HUES64 (cell line): ENCODE measurements at regions not wholly inside any gene's neighbourhood (a gene's known extent, or its start where the extent isn't known, plus 50 kb on each side); places are given as distances from the start of the nearest gene placed in this dataset.

Source experiments
- H3K27ac ChIP-seq: 2 replicates; pipeline ENCODE4 v1.7.0; 2013; ENCODE audit warnings: low read depth, low read length, inconsistent platforms
- H3K27me3 ChIP-seq: 2 replicates; pipeline ENCODE4 v1.6.1; 2013; ENCODE audit warnings: mild to moderate bottlenecking, low read length; ENCODE audit not compliant: insufficient read depth
- H3K36me3 ChIP-seq: 2 replicates; pipeline ENCODE4 v1.6.1; 2013; ENCODE audit warnings: mild to moderate bottlenecking, low read length; ENCODE audit not compliant: insufficient read depth
- H3K4me1 ChIP-seq: 2 replicates; pipeline ENCODE4 v1.6.1; 2013; ENCODE audit warnings: mild to moderate bottlenecking, low read length, moderate library complexity; ENCODE audit not compliant: insufficient read depth
- H3K4me3 ChIP-seq: 2 replicates; pipeline ENCODE4 v1.5.1; 2013; ENCODE audit warnings: mild to moderate bottlenecking, low read length, moderate library complexity
- H3K9ac ChIP-seq: 2 replicates; pipeline ENCODE4 v1.6.1; 2013; ENCODE audit warnings: mild to moderate bottlenecking, low read depth, low read length
- H3K9me3 ChIP-seq: 2 replicates; pipeline ENCODE4 v1.6.1; 2013; ENCODE audit warnings: low read depth, low read length; ENCODE audit not compliant: insufficient read depth
- WGBS: fragments of 150-250, 120-280 bp; methylation state at CpG from one replicate; pipeline ENCODE4 v1.1.7; 2013; ENCODE audit warnings: missing lambda C conversion rate; 5-methylcytosine and 5-hydroxymethylcytosine counted together

DNA sequence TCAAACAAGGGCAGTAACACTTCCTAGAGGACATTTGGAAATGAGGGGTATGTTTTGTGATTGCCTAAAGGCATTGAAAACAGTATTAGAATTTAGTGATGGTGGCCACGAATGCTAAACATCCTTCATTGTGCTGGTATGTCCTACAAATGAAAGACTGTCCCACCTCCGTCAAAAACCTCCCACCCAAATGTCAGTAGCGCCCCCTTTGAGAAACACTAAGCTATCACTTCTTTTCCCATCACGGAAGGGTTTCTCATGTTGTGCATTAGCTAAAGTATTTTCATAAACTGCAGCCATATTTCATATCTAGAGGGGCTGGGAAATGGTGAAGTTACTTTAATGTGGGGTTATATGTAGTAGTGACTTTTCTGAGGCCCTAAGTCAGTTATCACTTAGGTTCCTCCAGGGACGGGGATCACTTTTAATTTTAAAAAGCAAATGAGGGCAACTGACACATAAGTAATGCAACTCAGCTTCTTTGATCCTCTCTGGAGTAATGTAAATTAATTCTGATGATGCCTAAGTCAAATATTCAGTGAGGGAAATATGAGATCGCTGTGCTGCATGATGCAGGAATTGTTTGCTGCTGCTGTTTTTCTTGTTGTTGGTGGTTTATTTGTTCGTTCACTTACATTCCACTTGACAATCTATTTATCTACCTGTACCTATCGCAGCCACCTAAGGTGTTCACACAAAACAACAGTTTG is 1403.4 kb upstream of the TENM4 start:
- 91% methylated on average over 7 of the region's 8 CpGs for WGBS
- Histone ChIP-seq H3K36me3 (no peaks in the 10 kb centered on the region), H3K27me3 (no peaks in the 10 kb centered on the region), H3K4me1 (no peaks in the 10 kb centered on the region), H3K27ac (no peak overlapping the region), H3K9ac (no peak overlapping the region), H3K9me3 (no peaks in the 10 kb centered on the region), H3K4me3 (no peak overlapping the region)

DNA sequence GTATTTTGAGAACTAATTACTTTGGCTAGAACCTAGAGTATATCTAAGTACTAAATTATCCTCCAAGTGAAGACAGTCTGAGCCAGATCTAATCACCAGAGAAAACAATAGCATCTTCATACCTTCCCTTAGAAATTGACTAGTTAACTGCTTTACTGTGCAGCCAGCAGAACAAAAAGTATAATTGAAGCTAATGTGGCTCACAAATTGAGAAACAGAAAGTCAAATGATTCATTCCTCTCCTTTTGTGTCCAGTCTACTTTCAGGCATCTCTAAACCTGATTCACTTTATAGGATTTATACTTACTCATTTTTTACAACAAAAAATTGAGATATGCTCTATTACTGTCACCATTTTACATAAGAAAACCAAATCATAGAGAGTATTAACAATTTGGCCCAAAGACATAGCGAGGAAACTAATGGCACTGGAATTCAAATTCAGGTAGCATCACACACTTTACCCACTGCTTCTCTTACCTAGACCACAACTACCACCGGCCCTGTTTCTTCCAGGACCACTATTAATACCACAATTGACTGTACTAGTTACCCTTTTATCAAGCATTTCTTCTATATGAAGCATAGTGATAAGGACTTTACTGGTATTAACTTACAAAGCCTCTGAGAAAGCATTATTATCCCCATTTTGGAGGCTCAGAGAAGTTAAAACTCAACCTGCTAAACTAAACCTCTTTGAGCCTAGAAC is 1402.6 kb upstream of the TENM4 start:
- Histone ChIP-seq H3K36me3 (no peaks in the 10 kb centered on the region), H3K27me3 (no peaks in the 10 kb centered on the region), H3K27ac (no peak overlapping the region), H3K9me3 (no peaks in the 10 kb centered on the region), H3K4me3 (no peak overlapping the region), H3K9ac (no peak overlapping the region), H3K4me1 (no peaks in the 10 kb centered on the region)
- 97% methylated on average over 2 of the region's 2 CpGs for WGBS

DNA sequence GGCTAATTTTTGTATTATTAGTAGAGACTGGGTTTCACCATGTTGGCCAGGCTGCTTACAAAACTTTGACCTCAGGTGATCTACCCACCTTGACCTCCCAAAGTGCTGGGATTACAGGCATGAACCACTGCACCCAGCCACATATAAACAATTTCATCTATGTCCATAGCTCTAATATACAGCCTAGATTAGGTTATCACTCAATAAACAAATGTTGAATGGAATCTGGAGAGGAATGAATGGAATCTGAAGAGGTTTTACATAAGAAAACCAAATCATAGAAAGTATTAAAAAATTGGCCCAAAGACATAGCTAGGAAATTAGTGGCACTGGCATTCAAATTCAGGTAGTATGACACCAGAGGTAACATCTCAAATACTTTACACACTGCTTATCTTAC is 1401.4 kb upstream of the TENM4 start:
- no peak overlapping the region for H3K4me3 ChIP-seq
- H3K27me3 ChIP-seq: no peaks in the 10 kb centered on the region
- H3K9me3 ChIP-seq: no peaks in the 10 kb centered on the region
- no peak overlapping the region for H3K9ac ChIP-seq
- H3K27ac ChIP-seq: no peak overlapping the region
- no peaks in the 10 kb centered on the region for H3K36me3 ChIP-seq
- no peaks in the 10 kb centered on the region for H3K4me1 ChIP-seq

DNA sequence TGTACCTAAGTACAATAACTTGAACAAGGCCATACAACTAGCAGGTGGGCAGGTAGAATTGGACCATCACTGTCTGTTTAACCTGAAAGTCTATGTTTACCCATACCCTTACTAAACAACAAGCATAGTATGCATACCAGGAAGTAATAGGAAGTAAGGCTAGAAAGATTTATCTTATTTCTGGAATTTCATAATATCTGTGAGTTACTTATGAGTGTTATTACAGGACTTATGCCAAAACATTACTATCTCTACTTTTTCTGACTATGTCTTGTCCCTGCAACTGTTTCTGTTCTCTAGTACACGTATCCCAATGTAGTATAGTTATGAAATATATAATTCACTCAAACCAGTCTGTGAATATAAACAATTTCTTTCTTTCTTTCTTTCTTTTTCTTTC is 1400.8 kb upstream of the TENM4 start:
- no peaks in the 10 kb centered on the region for H3K36me3 ChIP-seq
- WGBS: no CpG with 5 or more reads among the region's 1 CpG
- H3K9me3 ChIP-seq: no peaks in the 10 kb centered on the region
- H3K4me3 ChIP-seq: no peak overlapping the region
- no peak overlapping the region for H3K9ac ChIP-seq
- H3K27ac ChIP-seq: no peak overlapping the region
- no peaks in the 10 kb centered on the region for H3K4me1 ChIP-seq
- no peaks in the 10 kb centered on the region for H3K27me3 ChIP-seq

DNA sequence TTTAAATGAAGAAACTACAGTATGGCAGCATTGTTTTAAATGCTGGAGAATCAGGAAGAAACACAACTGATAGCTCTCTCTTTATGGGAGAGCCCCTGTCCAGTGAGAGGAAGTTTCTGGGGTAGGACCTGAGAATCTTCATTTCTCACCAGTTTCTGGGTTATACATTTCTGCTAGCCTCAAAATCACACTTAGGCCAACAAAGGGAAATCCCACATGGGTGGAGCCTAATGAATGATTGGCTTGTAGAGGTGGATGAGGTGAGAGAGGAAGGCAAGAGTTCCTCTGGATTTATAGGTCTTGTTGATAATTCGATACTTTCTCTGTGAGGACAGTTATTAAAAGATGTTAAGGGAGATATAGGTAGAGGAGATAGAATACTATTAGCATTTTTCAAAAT is 1397.3 kb upstream of the TENM4 start:
- H3K4me1 ChIP-seq: no peaks in the 10 kb centered on the region
- no peak overlapping the region for H3K4me3 ChIP-seq
- no peak overlapping the region for H3K9ac ChIP-seq
- H3K27me3 ChIP-seq: no peaks in the 10 kb centered on the region
- H3K9me3 ChIP-seq: no peaks in the 10 kb centered on the region
- H3K27ac ChIP-seq: no peak overlapping the region
- WGBS: 93% methylated on average over 1 of the region's 1 CpG
- H3K36me3 ChIP-seq: no peaks in the 10 kb centered on the region

DNA sequence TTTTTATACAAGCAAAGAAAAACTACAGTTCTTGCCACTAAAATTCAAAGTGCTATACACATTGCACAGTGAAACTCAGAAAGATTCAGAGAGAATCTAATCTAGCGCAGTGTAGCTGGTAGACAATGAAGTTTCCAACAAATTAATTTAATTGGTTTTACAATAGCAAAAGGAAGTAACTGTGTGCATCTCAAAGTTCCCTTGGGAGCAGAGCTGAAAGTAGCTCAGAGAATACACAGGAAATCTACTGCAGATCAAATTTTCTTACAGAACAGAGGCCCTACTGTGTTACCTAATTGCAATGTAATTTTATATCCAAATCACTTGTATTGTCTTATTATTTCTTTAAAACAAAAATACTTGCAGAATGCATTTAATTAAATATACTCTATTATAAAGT is 1396.2 kb upstream of the TENM4 start:
- no peaks in the 10 kb centered on the region for H3K36me3 ChIP-seq
- H3K4me3 ChIP-seq: no peak overlapping the region
- H3K27ac ChIP-seq: no peak overlapping the region
- no peaks in the 10 kb centered on the region for H3K9me3 ChIP-seq
- WGBS: 100% methylated on average over 1 of the region's 1 CpG
- H3K27me3 ChIP-seq: no peaks in the 10 kb centered on the region
- no peaks in the 10 kb centered on the region for H3K4me1 ChIP-seq
- H3K9ac ChIP-seq: no peak overlapping the region

DNA sequence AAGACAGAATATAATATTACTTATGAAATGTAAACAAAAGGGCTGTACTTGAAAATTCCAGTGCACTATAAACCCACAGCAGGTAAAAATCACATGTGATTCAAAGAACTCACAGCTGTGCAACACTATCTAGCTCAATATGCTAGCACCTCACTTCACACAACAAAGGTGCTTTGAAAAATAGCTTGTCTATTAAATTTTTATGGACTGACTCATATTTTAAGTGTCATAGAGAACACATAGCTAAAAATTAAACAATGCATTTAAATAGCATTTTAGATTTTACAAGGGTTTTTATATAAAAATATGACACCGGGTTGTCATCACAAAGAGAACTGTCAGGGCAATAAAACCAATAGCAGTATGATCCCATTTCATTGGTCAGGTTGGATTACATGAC is 1390.5 kb upstream of the TENM4 start:
- 100% methylated on average over 1 of the region's 1 CpG for WGBS
- Histone ChIP-seq H3K27me3 (no peaks in the 10 kb centered on the region), H3K27ac (no peak overlapping the region), H3K36me3 (no peaks in the 10 kb centered on the region), H3K4me3 (no peak overlapping the region), H3K9me3 (no peaks in the 10 kb centered on the region), H3K4me1 (0 out of 2 replicates have a peak, but pooled peaks cover 3% of the 10 kb centered on the region), H3K9ac (no peak overlapping the region)

DNA sequence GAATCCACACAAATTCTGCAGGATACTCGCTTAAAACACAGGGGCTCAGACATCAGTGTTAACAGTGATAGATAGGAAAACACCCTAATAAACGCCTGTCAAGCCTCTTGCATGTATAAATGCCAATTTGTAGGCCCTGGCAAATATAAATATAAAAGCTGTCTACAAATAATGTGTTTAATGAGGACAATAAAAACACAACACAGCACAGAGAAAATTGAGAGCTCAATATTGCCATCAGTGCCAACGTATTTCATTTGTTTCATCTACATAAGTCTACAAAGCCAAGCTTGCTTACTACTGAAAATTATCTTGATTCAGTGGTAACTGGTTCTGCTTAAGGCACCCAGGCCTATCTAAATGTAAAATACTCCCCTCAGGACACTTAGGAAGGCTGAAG is 1387.0 kb upstream of the TENM4 start:
- H3K36me3 ChIP-seq: no peaks in the 10 kb centered on the region
- H3K9ac ChIP-seq: no peak overlapping the region
- no peaks in the 10 kb centered on the region for H3K9me3 ChIP-seq
- no peak overlapping the region for H3K27ac ChIP-seq
- WGBS: 94% methylated on average over 2 of the region's 3 CpGs
- no peaks in the 10 kb centered on the region for H3K27me3 ChIP-seq
- H3K4me1 ChIP-seq: 0 out of 2 replicates have a peak, but pooled peaks cover 3% of the 10 kb centered on the region
- no peak overlapping the region for H3K4me3 ChIP-seq

DNA sequence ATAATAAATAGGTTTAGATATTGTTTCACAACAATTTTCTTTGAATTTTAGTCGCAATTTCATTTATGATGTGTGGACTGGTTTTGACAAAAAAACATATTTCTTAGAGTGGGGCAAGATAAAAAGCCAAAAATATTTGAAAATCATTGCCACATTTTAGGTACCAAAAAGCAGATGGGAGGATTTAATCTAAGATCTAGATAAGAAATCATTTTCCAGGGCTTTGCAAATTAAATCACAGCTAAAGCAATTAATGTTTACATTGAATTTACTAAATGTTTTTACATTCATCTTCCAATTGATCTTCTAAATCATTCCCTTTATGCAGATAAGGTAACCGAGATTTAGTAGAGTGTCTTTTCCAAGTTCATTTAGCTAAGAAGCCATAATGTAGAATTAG is 1386.0 kb upstream of the TENM4 start:
- Histone ChIP-seq H3K4me3 (no peak overlapping the region), H3K27me3 (no peaks in the 10 kb centered on the region), H3K36me3 (no peaks in the 10 kb centered on the region), H3K27ac (no peak overlapping the region), H3K4me1 (0 out of 2 replicates have a peak, but pooled peaks cover 3% of the 10 kb centered on the region), H3K9me3 (no peaks in the 10 kb centered on the region), H3K9ac (no peak overlapping the region)
- 93% methylated on average over 2 of the region's 2 CpGs for WGBS

DNA sequence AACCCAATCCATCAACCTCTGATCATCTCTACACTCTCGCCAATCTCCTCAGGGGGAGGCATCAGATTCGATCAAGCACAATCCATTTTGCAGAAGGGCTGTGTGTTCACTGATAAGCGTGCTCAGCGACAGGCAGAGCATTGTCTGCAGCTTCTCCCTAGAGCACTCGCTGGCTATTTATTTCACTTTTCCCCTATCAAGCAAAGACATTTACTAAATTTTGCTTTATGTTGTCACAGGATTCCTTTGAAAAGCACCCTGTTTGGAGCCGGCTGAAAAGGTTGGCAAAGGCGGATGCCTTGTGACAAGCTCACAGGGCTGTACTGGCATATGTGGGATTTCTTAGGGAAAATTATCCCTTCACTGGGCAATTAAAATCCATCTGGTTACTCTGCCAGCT is 1381.5 kb upstream of the TENM4 start:
- Histone ChIP-seq H3K4me1 (0 out of 2 replicates have a peak, but pooled peaks cover under 1% of the 10 kb centered on the region), H3K36me3 (no peaks in the 10 kb centered on the region), H3K4me3 (no peak overlapping the region), H3K9ac (no peak overlapping the region), H3K27me3 (no peaks in the 10 kb centered on the region), H3K9me3 (no peaks in the 10 kb centered on the region), H3K27ac (no peak overlapping the region)
- WGBS: 95% methylated on average over 7 of the region's 7 CpGs

DNA sequence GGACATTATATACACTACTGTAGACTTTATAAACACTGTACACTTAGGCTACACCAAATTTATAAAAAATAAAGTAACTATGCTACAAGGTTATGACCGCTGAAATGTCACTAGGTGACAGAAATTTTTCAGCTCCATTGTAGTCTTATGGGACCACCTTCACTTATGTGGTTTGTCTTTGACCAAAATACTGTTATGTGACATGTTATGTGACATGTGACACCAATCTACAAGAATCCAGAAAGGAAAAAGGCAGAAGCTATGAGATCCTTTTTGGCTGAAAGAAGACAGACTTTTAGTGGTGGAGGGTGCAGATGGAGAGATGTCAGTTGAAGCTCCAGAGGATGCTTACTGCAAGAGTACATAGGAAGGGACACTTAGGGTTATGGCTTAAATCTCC is 1378.4 kb upstream of the TENM4 start:
- no peak overlapping the region for H3K9ac ChIP-seq
- WGBS: 100% methylated on average over 1 of the region's 1 CpG
- no peaks in the 10 kb centered on the region for H3K36me3 ChIP-seq
- H3K27me3 ChIP-seq: no peaks in the 10 kb centered on the region
- peaks cover 8% of the 10 kb centered on the region; the same call in 1 of the 2 replicates for H3K4me1 ChIP-seq
- H3K9me3 ChIP-seq: no peaks in the 10 kb centered on the region
- no peak overlapping the region for H3K4me3 ChIP-seq
- no peak overlapping the region for H3K27ac ChIP-seq
